CD8-positive, alpha-beta memory T cell (primary cell): ENCODE measurements at regions not wholly inside any gene's neighbourhood (a gene's known extent, or its start where the extent isn't known, plus 50 kb on each side); places are given as distances from the start of the nearest gene placed in this dataset.

Source experiments
- CTCF ChIA-PET: fragments of 350-600 bp; sonication (Branson Sonifier 250); formaldehyde crosslinking; loops from one replicate; lab custom pipeline; 2021; ENCODE audit warnings: antibody characterized with exemption; lab: Charles Lee
- POLR2A ChIA-PET: fragments of 350-600 bp; sonication (Branson Sonifier 250); formaldehyde crosslinking; loops from one replicate; lab custom pipeline; 2021; ENCODE audit warnings: antibody characterized with exemption; lab: Charles Lee
- DNase-seq, 5 donors: peaks; one replicate each; pipeline versions ENCODE4 v3.0.0 to v3.0.0-alpha.2; 2020 to 2022; ENCODE audit warnings: mixed read lengths in 1 of 5
- H3K27ac ChIP-seq: one replicate; pipeline ENCODE4 v1.7.0; 2013; ENCODE audit warnings: low read depth, mild to moderate bottlenecking, low read length, moderate library complexity
- H3K27me3 ChIP-seq: 2 replicates; pipeline ENCODE4 v1.7.0; 2013; ENCODE audit warnings: low read length, mild to moderate bottlenecking; ENCODE audit not compliant: insufficient read depth, poor library complexity, severe bottlenecking
- H3K36me3 ChIP-seq: 2 replicates; pipeline ENCODE4 v1.7.0; 2013; ENCODE audit warnings: mild to moderate bottlenecking, low read length, moderate library complexity; ENCODE audit not compliant: insufficient read depth
- H3K4me1 ChIP-seq: 2 replicates; pipeline ENCODE4 v1.7.0; 2013; ENCODE audit warnings: mild to moderate bottlenecking, low read length, moderate library complexity; ENCODE audit not compliant: insufficient read depth
- H3K4me3 ChIP-seq: 2 replicates; pipeline ENCODE4 v1.7.0; 2013; ENCODE audit warnings: mild to moderate bottlenecking, low read length
- H3K9me3 ChIP-seq: 2 replicates; pipeline ENCODE4 v1.7.0; 2013; ENCODE audit warnings: mild to moderate bottlenecking, low read length
- H3K27ac Mint-ChIP-seq, 8 donors: one replicate each; pipeline ENCODE4 v1.8.0; 2020 to 2021; ENCODE audit warnings: mixed read lengths in 8 of 8, mild to moderate bottlenecking in 6 of 8, inconsistent platforms in 3 of 8, moderate library complexity in 3 of 8
- H3K27me3 Mint-ChIP-seq, 2 donors: one replicate each; pipeline ENCODE4 v1.8.0; 2020 to 2021; ENCODE audit warnings: mixed read lengths in 2 of 2, mild to moderate bottlenecking in 1 of 2, moderate library complexity in 1 of 2
- H3K36me3 Mint-ChIP-seq, 3 donors: one replicate each; pipeline ENCODE4 v1.8.0; 2020 to 2021; ENCODE audit warnings: mixed read lengths in 3 of 3, inconsistent platforms in 1 of 3, mild to moderate bottlenecking in 1 of 3
- H3K4me1 Mint-ChIP-seq, 3 donors: one replicate each; pipeline ENCODE4 v1.8.0; 2020 to 2021; ENCODE audit warnings: mixed read lengths in 3 of 3, inconsistent platforms in 1 of 3, mild to moderate bottlenecking in 1 of 3
- H3K4me3 Mint-ChIP-seq, 7 donors: one replicate each; pipeline ENCODE4 v1.8.0; 2020 to 2021; ENCODE audit warnings: mixed read lengths in 7 of 7, mild to moderate bottlenecking in 6 of 7, moderate library complexity in 4 of 7, inconsistent platforms in 2 of 7
- H3K9me3 Mint-ChIP-seq, 5 donors: one replicate each; pipeline ENCODE4 v1.8.0; 2020 to 2022; ENCODE audit warnings: mixed read lengths in 5 of 5, mild to moderate bottlenecking in 3 of 5, moderate library complexity in 2 of 5, inconsistent platforms in 1 of 5

DNA sequence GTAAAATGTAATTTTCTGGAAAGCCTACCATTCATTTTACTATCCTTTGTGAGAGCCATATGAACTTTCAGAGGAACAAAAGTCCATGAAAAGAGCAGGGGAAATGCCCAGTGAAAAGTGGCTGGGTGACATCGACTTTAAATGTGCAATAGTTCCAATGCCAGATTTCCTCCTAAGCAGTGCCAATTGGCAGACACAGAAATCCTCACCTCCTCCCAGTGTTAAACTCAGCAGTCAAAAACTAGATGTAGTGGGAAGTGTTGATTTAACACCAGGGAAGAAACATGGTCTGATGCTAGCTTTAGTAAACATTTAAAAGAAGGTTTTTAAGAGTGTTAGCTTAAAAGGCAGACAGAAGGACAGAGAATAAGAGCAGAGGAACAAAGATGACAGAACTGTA, 2055.2 kb downstream of the MAT2B start:
- H3K4me3 Mint-ChIP-seq: no peak overlapping the region
- H3K27me3 ChIP-seq: no peaks in the 10 kb centered on the region
- CTCF ChIA-PET: no interaction called here
- POLR2A ChIA-PET: no interaction called here
- H3K4me3 ChIP-seq: no peak overlapping the region
- no peaks in the 10 kb centered on the region for H3K36me3 Mint-ChIP-seq
- no peak overlapping the region for H3K27ac Mint-ChIP-seq
- no peaks in the 10 kb centered on the region for H3K36me3 ChIP-seq
- no peaks in the 10 kb centered on the region for H3K4me1 ChIP-seq
- peaks cover 0 to 13% (median 4%) of the 10 kb centered on the region in 5 donors for H3K9me3 Mint-ChIP-seq
- H3K27me3 Mint-ChIP-seq: no peaks in the 10 kb centered on the region
- DNase-seq: no peak
- H3K27ac ChIP-seq: no peak overlapping the region
- H3K9me3 ChIP-seq: no peaks in the 10 kb centered on the region
- no peaks in the 10 kb centered on the region for H3K4me1 Mint-ChIP-seq

DNA sequence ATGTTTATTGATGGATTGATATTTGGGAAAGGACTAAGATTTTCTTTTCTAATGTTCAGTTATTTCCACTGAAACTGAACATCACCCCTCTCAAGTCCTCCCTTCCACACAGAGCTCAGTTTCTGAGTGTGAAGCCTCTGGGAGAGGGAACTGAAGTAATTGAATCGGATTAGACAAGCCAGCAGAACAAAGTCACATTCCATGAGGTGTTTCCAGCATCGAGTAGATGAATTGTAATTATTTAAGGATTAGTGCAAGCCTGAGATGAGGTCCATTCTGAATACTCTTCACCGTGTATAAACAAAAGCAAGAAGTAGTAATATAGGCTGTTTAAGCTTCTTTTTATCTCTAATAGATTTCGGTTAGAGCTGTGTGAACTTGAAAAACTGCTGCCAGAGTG, 2060.5 kb downstream of the MAT2B start:
- no peaks in the 10 kb centered on the region for H3K4me1 ChIP-seq
- no peak overlapping the region for H3K4me3 ChIP-seq
- peaks cover 2 to 13% (median 7%) of the 10 kb centered on the region in 5 donors for H3K9me3 Mint-ChIP-seq
- H3K4me3 Mint-ChIP-seq: no peak overlapping the region
- ChIA-PET CTCF (no interaction called here), POLR2A (no interaction called here)
- H3K27me3 ChIP-seq: no peaks in the 10 kb centered on the region
- no peaks in the 10 kb centered on the region for H3K9me3 ChIP-seq
- no peaks in the 10 kb centered on the region for H3K27me3 Mint-ChIP-seq
- H3K27ac ChIP-seq: no peak overlapping the region
- H3K27ac Mint-ChIP-seq: no peak overlapping the region
- no peaks in the 10 kb centered on the region for H3K36me3 Mint-ChIP-seq
- no peaks in the 10 kb centered on the region for H3K4me1 Mint-ChIP-seq
- no peak for DNase-seq
- H3K36me3 ChIP-seq: no peaks in the 10 kb centered on the region

DNA sequence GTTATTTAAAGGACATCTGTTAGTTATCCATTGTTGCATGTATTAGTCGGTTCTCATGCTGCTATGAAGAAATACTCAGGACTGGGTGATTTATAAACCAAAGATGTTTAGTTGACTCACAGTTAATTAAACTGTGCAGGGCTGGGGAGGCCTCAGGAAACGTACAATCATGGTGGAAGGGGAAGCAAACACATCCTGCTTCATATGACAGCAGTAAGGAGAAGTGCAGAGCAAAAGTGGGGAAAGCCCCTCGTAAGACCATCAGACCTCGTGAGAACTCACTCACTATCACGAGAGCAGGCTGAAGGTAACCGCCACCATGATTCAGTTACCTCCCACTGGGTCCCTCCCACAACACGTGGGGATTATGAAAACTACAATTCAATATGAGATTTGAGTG, 2064.1 kb downstream of the MAT2B start:
- CTCF ChIA-PET: no interaction called here
- H3K4me3 Mint-ChIP-seq: no peak overlapping the region

DNA sequence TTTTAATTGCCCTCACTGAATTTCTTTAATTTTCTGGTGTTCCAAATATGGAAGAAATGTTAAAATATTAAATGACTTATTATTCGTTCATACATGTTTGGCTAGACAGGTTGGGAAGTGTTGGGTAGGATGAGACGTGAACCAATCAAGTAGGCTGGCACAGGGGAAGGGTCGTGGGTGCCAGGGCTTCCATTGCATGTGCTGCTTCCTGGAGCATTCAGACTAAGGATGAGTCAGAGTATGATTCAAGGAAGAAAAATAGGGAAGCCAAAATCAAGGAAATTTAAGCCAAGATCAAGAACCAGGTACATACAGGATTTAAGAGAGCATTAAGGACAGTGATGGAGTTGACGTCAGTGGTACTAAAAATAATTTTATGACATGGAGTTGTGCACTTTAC, 2068.0 kb downstream of the MAT2B start:
- H3K9me3 ChIP-seq: no peaks in the 10 kb centered on the region
- DNase-seq: no peak
- H3K27me3 ChIP-seq: no peaks in the 10 kb centered on the region
- Mint-ChIP-seq H3K36me3 (no peaks in the 10 kb centered on the region), H3K27me3 (no peaks in the 10 kb centered on the region), H3K9me3 (peaks cover 9 to 32% (median 20%) of the 10 kb centered on the region in 5 donors), H3K27ac (no peak overlapping the region), H3K4me3 (no peak overlapping the region), H3K4me1 (no peaks in the 10 kb centered on the region)
- no peaks in the 10 kb centered on the region for H3K4me1 ChIP-seq
- no peak overlapping the region for H3K4me3 ChIP-seq
- POLR2A ChIA-PET: no interaction called here
- no peaks in the 10 kb centered on the region for H3K36me3 ChIP-seq
- CTCF ChIA-PET: no interaction called here
- H3K27ac ChIP-seq: no peak overlapping the region

More for the DNA sequence above, 2064.1 kb downstream of the MAT2B start:
- Mint-ChIP-seq H3K9me3 (peaks cover 6 to 27% (median 16%) of the 10 kb centered on the region in 5 donors), H3K4me1 (no peaks in the 10 kb centered on the region), H3K27me3 (no peaks in the 10 kb centered on the region), H3K36me3 (no peaks in the 10 kb centered on the region), H3K27ac (no peak overlapping the region)
- H3K4me1 ChIP-seq: no peaks in the 10 kb centered on the region
- POLR2A ChIA-PET: no interaction called here
- DNase-seq: no peak
- no peaks in the 10 kb centered on the region for H3K36me3 ChIP-seq
- no peak overlapping the region for H3K4me3 ChIP-seq
- H3K27me3 ChIP-seq: no peaks in the 10 kb centered on the region
- no peak overlapping the region for H3K27ac ChIP-seq
- H3K9me3 ChIP-seq: no peaks in the 10 kb centered on the region

DNA sequence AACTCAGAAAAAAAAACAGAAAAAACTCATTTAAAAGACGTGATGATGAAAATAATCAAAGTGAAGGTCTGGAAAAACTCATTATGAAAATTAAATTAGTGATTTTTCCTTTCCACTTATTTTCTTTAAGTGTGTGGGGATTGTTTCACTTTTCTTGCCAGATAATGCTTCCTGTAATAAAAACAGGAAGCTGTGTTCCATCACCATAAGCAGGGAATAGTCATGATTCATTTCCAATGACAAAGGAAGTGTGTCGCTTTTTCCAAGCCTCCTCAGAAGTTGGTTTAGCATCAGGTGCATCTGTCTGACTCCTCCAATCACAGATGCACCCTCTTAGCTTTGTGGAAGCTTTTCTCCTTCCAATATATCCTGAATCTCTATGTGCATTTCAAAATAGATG, 2068.7 kb downstream of the MAT2B start:
- ChIA-PET POLR2A (no interaction called here), CTCF (no interaction called here)
- Histone ChIP-seq H3K9me3 (no peaks in the 10 kb centered on the region), H3K4me1 (no peaks in the 10 kb centered on the region), H3K27me3 (no peaks in the 10 kb centered on the region), H3K4me3 (no peak overlapping the region), H3K36me3 (no peaks in the 10 kb centered on the region), H3K27ac (no peak overlapping the region)
- H3K36me3 Mint-ChIP-seq: no peaks in the 10 kb centered on the region
- H3K9me3 Mint-ChIP-seq: peaks cover 9 to 32% (median 20%) of the 10 kb centered on the region in 5 donors
- no peaks in the 10 kb centered on the region for H3K4me1 Mint-ChIP-seq
- H3K27me3 Mint-ChIP-seq: no peaks in the 10 kb centered on the region
- no peak overlapping the region for H3K27ac Mint-ChIP-seq
- DNase-seq: no peak
- no peak overlapping the region for H3K4me3 Mint-ChIP-seq

DNA sequence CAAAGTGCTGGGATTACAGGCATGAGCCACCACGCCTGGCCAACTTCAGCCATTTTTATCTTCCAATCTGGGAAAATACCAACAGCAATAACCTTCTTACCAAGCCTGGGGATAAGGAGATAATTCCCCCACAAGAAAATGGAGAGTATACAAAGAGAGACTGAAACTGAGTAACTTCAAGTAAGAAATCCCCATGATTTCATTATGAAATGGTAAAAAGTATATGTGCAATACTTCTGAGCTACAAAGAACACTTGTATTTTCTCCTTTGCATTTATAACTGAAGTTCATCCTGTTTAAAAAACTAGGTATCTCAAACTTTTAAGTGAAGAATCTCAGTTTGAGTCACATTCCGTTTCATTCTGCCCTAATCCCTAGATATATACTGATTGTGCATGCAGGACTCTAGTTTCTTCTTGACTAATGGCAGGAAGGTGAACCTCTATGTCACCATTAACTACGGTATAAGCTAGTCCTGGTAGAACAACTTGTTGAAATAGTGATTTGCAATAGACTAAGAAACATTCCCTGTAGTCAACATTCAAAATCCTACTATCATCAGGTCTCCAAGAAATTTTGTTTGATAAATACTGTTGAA, 2071.4 kb downstream of the MAT2B start:
- POLR2A ChIA-PET: no interaction called here

DNA sequence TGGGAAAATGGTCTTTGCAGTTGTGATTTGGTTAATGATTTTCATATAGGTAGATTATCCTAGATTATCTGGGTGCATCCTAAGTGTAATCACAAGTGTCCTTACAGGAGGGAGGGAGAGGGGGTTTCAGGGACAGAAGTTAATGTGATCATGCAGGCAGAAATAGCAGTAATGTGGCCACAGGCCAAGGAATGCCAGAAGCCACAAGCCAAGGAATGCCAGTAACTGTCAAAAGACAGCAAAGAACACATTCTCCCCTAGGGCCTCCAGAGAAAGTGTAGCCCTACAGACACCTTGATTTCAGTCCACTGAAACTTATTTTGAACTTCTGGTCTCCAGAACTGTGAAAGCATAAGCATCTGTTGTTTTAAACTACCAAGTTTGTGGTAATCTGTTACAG, 2074.5 kb downstream of the MAT2B start:
- H3K4me1 ChIP-seq: no peaks in the 10 kb centered on the region
- H3K27me3 Mint-ChIP-seq: no peaks in the 10 kb centered on the region
- no peaks in the 10 kb centered on the region for H3K9me3 ChIP-seq
- H3K4me3 Mint-ChIP-seq: no peak overlapping the region
- H3K27ac ChIP-seq: no peak overlapping the region
- H3K4me3 ChIP-seq: no peak overlapping the region
- DNase-seq: no peak
- H3K36me3 Mint-ChIP-seq: no peaks in the 10 kb centered on the region
- no peaks in the 10 kb centered on the region for H3K27me3 ChIP-seq
- no peaks in the 10 kb centered on the region for H3K36me3 ChIP-seq
- CTCF ChIA-PET: no interaction called here
- no peak overlapping the region for H3K27ac Mint-ChIP-seq
- H3K4me1 Mint-ChIP-seq: no peaks in the 10 kb centered on the region
- POLR2A ChIA-PET: no interaction called here
- peaks cover 3 to 36% (median 9%) of the 10 kb centered on the region in 5 donors for H3K9me3 Mint-ChIP-seq

More for the DNA sequence above, 2071.4 kb downstream of the MAT2B start:
- no peak overlapping the region for H3K27ac Mint-ChIP-seq
- H3K9me3 Mint-ChIP-seq: peaks cover 6 to 40% (median 11%) of the 10 kb centered on the region in 5 donors
- Histone ChIP-seq H3K36me3 (no peaks in the 10 kb centered on the region), H3K9me3 (no peaks in the 10 kb centered on the region), H3K4me3 (no peak overlapping the region), H3K4me1 (no peaks in the 10 kb centered on the region), H3K27ac (no peak overlapping the region), H3K27me3 (no peaks in the 10 kb centered on the region)
- DNase-seq: no peak
- H3K4me3 Mint-ChIP-seq: no peak overlapping the region
- no peaks in the 10 kb centered on the region for H3K27me3 Mint-ChIP-seq
- CTCF ChIA-PET: no interaction called here
- no peaks in the 10 kb centered on the region for H3K36me3 Mint-ChIP-seq
- no peaks in the 10 kb centered on the region for H3K4me1 Mint-ChIP-seq

DNA sequence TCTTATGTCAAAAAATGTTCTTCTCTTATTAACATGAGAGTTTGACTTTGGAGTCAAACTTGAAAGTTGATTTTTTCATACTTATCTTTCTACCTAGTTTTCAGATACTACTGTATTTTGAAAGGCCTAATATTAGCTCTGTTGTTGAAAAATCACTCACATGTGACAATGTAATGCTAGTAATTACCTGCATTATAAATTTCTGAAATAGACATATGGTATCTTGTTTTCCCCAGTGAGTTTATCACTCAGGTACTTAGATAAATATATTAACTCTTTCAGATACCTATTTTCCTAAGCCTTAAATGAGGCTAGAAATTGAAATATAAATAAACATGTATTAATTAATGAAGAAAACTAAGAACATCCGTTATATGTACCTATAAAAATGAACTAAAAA, 2089.3 kb downstream of the MAT2B start:
- POLR2A ChIA-PET: no interaction called here
- Mint-ChIP-seq H3K27ac (no peak overlapping the region), H3K4me1 (no peaks in the 10 kb centered on the region), H3K9me3 (peaks cover 0 to 20% (median 4%) of the 10 kb centered on the region in 5 donors), H3K27me3 (no peaks in the 10 kb centered on the region), H3K4me3 (no peak overlapping the region), H3K36me3 (no peaks in the 10 kb centered on the region)
- Histone ChIP-seq H3K27ac (no peak overlapping the region), H3K4me1 (no peaks in the 10 kb centered on the region), H3K27me3 (no peaks in the 10 kb centered on the region), H3K36me3 (no peaks in the 10 kb centered on the region), H3K4me3 (no peak overlapping the region), H3K9me3 (no peaks in the 10 kb centered on the region)
- CTCF ChIA-PET: no interaction called here
- DNase-seq: no peak
